D721Med (cell line): ENCODE measurements at regions not wholly inside any gene's neighbourhood (a gene's known extent, or its start where the extent isn't known, plus 50 kb on each side); places are given as distances from the start of the nearest gene placed in this dataset.

ENCODE experiments used
- DNase-seq: peaks from one replicate; pipeline ENCODE4 v3.0.0; 2011; ENCODE audit warnings: low spot score; ENCODE audit not compliant: insufficient read length
- FAIRE-seq: peaks from 2 replicates; lab custom pipeline; 2011; peaks lifted over from hg19 to GRCh38; lab: Jason Lieb, UNC
- TF ChIP-seq, protein P1 (sequence below): IDR thresholded peaks from 2 replicates; pipeline ENCODE4 v1.5.1; 2012; ENCODE audit warnings: mild to moderate bottlenecking, control low read depth; ENCODE audit not compliant: insufficient read depth; ENCODE audit errors: missing control alignments

DNA sequence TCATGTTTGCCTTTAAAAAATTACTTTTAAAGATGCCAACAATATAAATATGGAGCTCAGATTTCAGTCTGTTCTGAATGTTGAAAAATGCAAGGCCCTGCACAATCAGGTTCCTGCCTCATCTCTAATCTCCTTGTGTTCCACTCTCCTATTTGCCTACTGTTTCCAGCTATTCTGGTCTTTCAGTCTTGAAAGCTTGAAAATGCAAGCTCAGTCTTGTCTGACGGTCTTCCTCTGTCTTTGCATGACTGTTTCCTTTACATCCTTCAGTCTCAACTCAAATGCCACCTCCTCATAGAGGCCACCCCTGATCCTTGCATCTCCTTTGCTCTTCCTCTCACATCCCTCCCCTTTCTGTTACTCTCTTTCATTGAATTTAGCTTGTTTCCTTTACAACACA lies 354.9 kb downstream of the KIF4B start:
- FAIRE-seq (no peak), DNase-seq (no peak)
- TF ChIP-seq, protein P1, sequence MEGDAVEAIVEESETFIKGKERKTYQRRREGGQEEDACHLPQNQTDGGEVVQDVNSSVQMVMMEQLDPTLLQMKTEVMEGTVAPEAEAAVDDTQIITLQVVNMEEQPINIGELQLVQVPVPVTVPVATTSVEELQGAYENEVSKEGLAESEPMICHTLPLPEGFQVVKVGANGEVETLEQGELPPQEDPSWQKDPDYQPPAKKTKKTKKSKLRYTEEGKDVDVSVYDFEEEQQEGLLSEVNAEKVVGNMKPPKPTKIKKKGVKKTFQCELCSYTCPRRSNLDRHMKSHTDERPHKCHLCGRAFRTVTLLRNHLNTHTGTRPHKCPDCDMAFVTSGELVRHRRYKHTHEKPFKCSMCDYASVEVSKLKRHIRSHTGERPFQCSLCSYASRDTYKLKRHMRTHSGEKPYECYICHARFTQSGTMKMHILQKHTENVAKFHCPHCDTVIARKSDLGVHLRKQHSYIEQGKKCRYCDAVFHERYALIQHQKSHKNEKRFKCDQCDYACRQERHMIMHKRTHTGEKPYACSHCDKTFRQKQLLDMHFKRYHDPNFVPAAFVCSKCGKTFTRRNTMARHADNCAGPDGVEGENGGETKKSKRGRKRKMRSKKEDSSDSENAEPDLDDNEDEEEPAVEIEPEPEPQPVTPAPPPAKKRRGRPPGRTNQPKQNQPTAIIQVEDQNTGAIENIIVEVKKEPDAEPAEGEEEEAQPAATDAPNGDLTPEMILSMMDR, result no peak

DNA sequence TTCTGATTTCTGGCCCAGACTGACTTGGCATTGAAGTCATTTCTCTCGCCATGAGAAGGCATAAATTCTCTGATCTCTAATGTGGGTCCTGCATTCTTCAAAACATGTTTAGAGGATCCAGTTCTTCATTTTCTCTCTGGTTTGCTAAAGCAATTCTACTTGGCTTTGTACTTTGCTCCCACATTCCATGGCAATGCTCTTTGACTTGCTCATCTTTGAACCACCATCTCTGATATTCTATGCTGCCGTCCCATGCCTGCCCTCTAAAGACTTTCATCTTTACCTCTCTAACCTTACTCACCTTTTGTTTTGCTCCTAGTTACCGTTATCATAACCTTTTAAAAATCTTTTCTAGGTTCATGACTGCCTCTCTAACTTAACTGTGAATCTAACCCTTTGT lies 366.9 kb downstream of the KIF4B start:
- DNase-seq, result no peak
- TF ChIP-seq, protein P1, result no peak
- no peak for FAIRE-seq

DNA sequence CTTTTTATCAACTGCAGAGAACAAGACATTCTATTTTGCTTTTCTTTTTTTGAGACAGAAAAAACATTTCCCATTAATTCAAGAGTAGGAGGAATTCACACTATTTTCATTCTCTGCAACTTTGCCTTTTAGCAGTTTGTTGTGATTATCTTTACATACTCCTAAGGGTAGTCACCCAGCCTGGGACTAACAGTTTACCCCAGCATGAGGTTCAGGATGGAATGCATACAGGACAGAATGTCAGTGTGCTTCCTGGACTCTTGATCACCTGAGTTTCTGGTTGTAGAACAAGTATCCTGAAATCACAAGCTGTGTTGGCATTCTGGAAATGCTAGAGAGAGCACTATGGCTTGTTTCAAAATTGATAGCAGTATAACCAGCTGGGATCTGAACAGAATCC lies 368.1 kb downstream of the KIF4B start:
- FAIRE-seq (no peak), DNase-seq (no peak)
- TF ChIP-seq, protein P1, result no peak

DNA sequence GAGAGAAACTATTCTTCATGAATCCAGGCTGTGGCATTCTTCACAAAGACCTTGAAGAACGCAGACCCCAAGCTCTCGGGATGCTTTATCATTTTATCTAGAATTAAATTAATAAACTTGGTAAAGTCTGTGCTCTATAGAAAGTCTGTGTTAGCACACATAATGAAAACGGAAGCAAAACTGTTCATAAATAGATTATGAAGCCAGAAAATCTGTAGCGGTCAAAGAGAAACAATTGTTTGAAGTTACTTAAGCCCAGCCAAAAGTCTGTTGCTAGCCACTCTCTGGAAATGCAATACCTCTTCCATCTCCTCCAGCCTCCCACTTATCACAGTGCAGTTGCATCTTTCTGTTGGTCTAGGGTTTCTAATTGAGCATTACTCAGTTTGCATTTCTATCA lies 375.9 kb downstream of the KIF4B start:
- TF ChIP-seq, protein P1, result no peak
- FAIRE-seq, result no peak

DNA sequence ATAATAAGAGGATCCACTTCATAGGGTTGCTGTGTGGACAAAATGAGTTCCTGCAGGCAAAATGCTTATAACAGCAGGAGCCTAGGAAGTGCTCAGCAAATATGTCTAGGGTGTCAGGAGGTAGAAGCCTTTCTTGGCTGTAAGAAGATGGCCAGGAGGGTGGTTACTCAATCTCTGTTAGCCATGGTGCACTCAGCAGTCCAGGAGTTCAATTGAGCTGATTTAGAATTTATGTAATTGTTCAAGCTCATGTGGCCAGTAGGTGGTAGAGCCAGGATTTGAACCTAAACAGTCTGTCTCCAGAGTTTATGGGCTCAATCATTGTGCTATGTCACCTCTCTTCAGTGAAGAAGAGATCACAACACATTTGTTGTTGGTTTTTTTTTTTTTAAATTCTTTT lies 381.2 kb downstream of the KIF4B start:
- TF ChIP-seq, protein P1, result no peak
- no peak for DNase-seq
- no peak for FAIRE-seq

More for the DNA sequence above, 375.9 kb downstream of the KIF4B start:
- DNase-seq, result no peak

DNA sequence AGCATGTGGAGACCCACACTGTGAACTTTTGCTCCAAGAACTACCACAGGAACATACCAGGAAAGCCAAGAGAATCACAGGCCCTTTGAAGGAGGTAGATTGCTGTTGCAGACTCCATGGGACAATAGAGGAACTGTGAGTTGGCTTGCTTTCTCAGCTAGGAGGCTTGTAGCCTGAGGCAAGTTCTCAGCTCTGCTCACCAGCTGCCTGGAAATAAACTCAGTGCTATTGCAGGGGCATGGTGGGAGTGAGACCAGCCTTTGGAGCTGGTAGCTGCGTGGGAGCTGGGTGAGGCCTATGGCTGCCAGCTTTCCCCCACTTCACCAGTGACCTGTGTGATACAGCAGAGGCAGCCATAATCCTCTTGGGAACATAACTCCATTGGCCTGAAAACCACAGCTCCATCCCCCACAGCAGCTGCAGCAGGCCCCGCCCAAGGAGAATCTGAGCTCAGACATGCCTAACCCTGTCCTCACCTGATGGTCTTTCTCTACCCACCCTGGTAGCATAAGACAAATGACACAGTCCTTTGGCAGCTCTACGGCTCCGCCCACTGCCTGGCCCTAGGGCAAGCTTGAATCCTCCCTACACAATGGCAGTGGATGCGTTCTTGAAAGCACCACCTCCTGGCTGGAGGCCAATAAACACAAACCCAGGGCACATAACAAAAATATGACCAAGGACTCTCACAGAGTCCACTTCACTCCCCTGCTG lies 389.5 kb downstream of the KIF4B start:
- DNase-seq, result no peak
- TF ChIP-seq, protein P1, result no peak
- FAIRE-seq, result no peak

DNA sequence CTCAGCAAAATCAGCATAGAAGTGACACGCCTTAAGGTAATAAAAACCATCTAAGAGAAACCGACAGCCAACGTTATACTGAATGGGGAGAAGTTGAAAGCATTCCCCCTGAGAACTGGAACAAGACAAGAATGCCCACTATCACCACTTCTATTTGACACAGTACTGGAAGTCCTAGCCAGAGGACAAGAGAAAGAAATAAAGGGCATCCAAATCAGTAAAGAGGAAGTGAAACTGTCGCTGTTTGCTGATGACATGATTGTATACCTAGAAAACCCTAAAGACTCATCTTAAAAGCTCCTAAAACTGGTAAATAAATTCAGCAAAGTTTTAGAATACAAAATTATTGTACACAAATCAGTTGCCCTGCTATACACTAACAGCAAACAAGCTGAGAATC lies 393.3 kb downstream of the KIF4B start:
- TF ChIP-seq, protein P1, result no peak
- DNase-seq, result no peak
- no peak for FAIRE-seq
